GM23338 (cell line): ENCODE measurements at regions not wholly inside any gene's neighbourhood (a gene's known extent, or its start where the extent isn't known, plus 50 kb on each side); places are given as distances from the start of the nearest gene placed in this dataset.
"Not testable (repeated sequence)": the region's sequence is repeated elsewhere in the genome, so short reads cannot be mapped to it uniquely, and the experiment has no call there.

Source experiments
- CTCF ChIP-seq, 2 experiments: fragments of 200-600 bp in 1 of 2; sonication (generic) in 1 of 2; conservative IDR thresholded peaks; 2 replicates each; pipeline versions ENCODE4 v1.5.1 to v1.6.1; 2016 to 2017; ENCODE audit warnings: antibody characterized with exemption in 2 of 2, low read depth in 2 of 2, mild to moderate bottlenecking in 2 of 2, moderate library complexity in 1 of 2
- EZH2 ChIP-seq: fragments of 200-600 bp; sonication (generic); IDR thresholded peaks from one replicate; pipeline ENCODE4 v1.8.0; 2017; ENCODE audit warnings: antibody characterized with exemption, mild to moderate bottlenecking, low read depth; ENCODE audit not compliant: unreplicated experiment

- TF ChIP-seq CTCF (conservative IDR thresholded peaks at IDR 0.05; ENCODE audit: low read depth in 2 of 2); EZH2: not testable (repeated sequence)
Measured at GRCh38 chr16:29262725-29263124, 143.8 kb downstream of the NPIPB11 start.
